Activated CD8-positive, alpha-beta memory T cell treated with anti-CD3 and anti-CD28 coated beads for 4 hours (primary cell): ENCODE measurements at regions not wholly inside any gene's neighbourhood (a gene's known extent, or its start where the extent isn't known, plus 50 kb on each side); places are given as distances from the start of the nearest gene placed in this dataset.

Experiments
- DNase-seq, 2 donors: peaks; one replicate each; pipeline ENCODE4 v3.0.0-alpha.2; 2020; ENCODE audit warnings: low read depth in 2 of 2

GRCh38 chr3:14335774-14336748, 66.3 kb upstream of the SLC6A6 start:
- no peak for DNase-seq

- DNase-seq = no peak
These were observed 65.4 kb upstream of the SLC6A6 start for GRCh38 chr3:14336749-14337598.

GRCh38 chr3:14337828-14338227, 64.6 kb upstream of the SLC6A6 start:
- DNase-seq = no peak

- DNase-seq = no peak
These were observed 64.2 kb upstream of the SLC6A6 start for GRCh38 chr3:14338242-14338641.

- no peak for DNase-seq
These were observed 63.4 kb upstream of the SLC6A6 start for GRCh38 chr3:14338898-14339458.

- DNase-seq = no peak
These were observed 61.3 kb upstream of the SLC6A6 start for GRCh38 chr3:14340960-14341708.

GRCh38 chr3:14343338-14344112, 58.9 kb upstream of the SLC6A6 start:
- no peak for DNase-seq

- no peak for DNase-seq
These were observed 58.1 kb upstream of the SLC6A6 start for GRCh38 chr3:14344351-14344750.

GRCh38 chr3:14345496-14346150, 56.8 kb upstream of the SLC6A6 start:
- no peak for DNase-seq

- no peak for DNase-seq
These were observed 56.2 kb upstream of the SLC6A6 start for GRCh38 chr3:14346191-14346590.

- no peak for DNase-seq
These were observed 55.8 kb upstream of the SLC6A6 start for GRCh38 chr3:14346642-14347041.

- DNase-seq = no peak
These were observed 55.3 kb upstream of the SLC6A6 start for GRCh38 chr3:14347110-14347509.

GRCh38 chr3:14351617-14352001, 50.8 kb upstream of the SLC6A6 start:
- no peak for DNase-seq

GRCh38 chr3:14352002-14352627, 50.3 kb upstream of the SLC6A6 start:
- no peak for DNase-seq
